K562 (cell line): ENCODE measurements at regions not wholly inside any gene's neighbourhood (a gene's known extent, or its start where the extent isn't known, plus 50 kb on each side); places are given as distances from the start of the nearest gene placed in this dataset.

ENCODE experiments used
- ARNT ChIP-seq, 2 experiments: fragments of 450-650 bp; IDR thresholded peaks; 2 replicates each; pipeline ENCODE4 v1.6.1; 2016; ENCODE audit warnings: mild to moderate bottlenecking in 1 of 2
- EHMT2 ChIP-seq: fragments of 450-650 bp; IDR thresholded peaks from 2 replicates; pipeline ENCODE4 v1.6.1; 2018; ENCODE audit warnings: antibody characterized with exemption
- ELK3 ChIP-seq: fragments of 450-650 bp; formaldehyde crosslinking; IDR thresholded peaks from 2 replicates; pipeline ENCODE4 v1.4.0; 2020; ENCODE audit warnings: mild to moderate bottlenecking
- EZH2 ChIP-seq: IDR thresholded peaks from 2 replicates; pipeline ENCODE4 v1.6.1; 2012; ENCODE audit warnings: low read depth, mild to moderate bottlenecking, inconsistent platforms, low read length, borderline replicate concordance
- HBP1 ChIP-seq: fragments of 450-650 bp; formaldehyde crosslinking; IDR thresholded peaks from 2 replicates; pipeline ENCODE4 v1.4.0; 2022; ENCODE audit warnings: missing genetic modification characterization
- HIVEP1 ChIP-seq: fragments of 250-450 bp; sonication (Bioruptor Pico); IDR thresholded peaks from 2 replicates; pipeline ENCODE4 v1.4.0; 2020; ENCODE audit warnings: mild to moderate bottlenecking
- MAFK ChIP-seq: IDR thresholded peaks from 2 replicates; pipeline ENCODE4 v1.6.1; 2011; ENCODE audit warnings: low read length, improper control_type of control experiment
- MAX ChIP-seq: sonication (generic); formaldehyde crosslinking; IDR thresholded peaks from 2 replicates; pipeline ENCODE4 v1.9.0; 2022; ENCODE audit warnings: mild to moderate bottlenecking, missing genetic modification reagents
- NCOA6 ChIP-seq: fragments of 450-650 bp; IDR thresholded peaks from 2 replicates; pipeline ENCODE4 v1.6.1; 2017; ENCODE audit warnings: mild to moderate bottlenecking
- NR0B1 ChIP-seq: fragments of 450-650 bp; IDR thresholded peaks from one replicate; pipeline ENCODE4 v1.6.1; 2018; ENCODE audit warnings: mild to moderate bottlenecking, moderate library complexity; ENCODE audit not compliant: partially characterized antibody
- SIN3A ChIP-seq, 2 experiments: fragments of 150-350 bp in 1 of 2; IDR thresholded peaks; 2 replicates each; pipeline ENCODE4 v1.6.1; 2011 to 2016; ENCODE audit warnings: borderline replicate concordance in 2 of 2, low read depth in 2 of 2, low read length in 2 of 2, mild to moderate bottlenecking in 2 of 2, moderate library complexity in 2 of 2; ENCODE audit not compliant: control insufficient read depth in 1 of 2
- YY1 ChIP-seq, 3 experiments: IDR thresholded peaks; 2 replicates each; pipeline ENCODE4 v1.6.1; 2011; ENCODE audit warnings: low read length in 2 of 3, mild to moderate bottlenecking in 2 of 3, moderate library complexity in 2 of 3, borderline replicate concordance in 1 of 3, control low read depth in 1 of 3, low read depth in 1 of 3; ENCODE audit not compliant: insufficient read depth in 3 of 3, insufficient replicate concordance in 2 of 3, control insufficient read depth in 1 of 3, insufficient read length in 1 of 3; ENCODE audit errors: extremely low read depth in 1 of 3
- ZNF740 ChIP-seq, 3 experiments: fragments of 200-800 bp in 1 of 3; sonication (Bioruptor generic) in 1 of 3; sonication (generic) in 1 of 3; formaldehyde crosslinking in 1 of 3; IDR thresholded peaks; 2 replicates each; pipeline versions ENCODE4 v1.6.1 to v1.8.0; 2016 to 2022; ENCODE audit warnings: mild to moderate bottlenecking in 2 of 3, missing compliant biosample characterization in 2 of 3, missing genetic modification characterization in 2 of 3, missing genetic modification reagents in 1 of 3

GRCh38 chr15:77851086-77851485 lies 218.4 kb upstream of the LINGO1 start:
- TF ChIP-seq EZH2: no peak
- no peak for TF ChIP-seq SIN3A (IDR thresholded peaks at IDR 0.05; ENCODE audit: borderline replicate concordance in 2 of 2, control insufficient read depth in 1 of 2, low read depth in 2 of 2, low read length in 2 of 2)
- TF ChIP-seq ARNT (IDR thresholded peaks at IDR 0.05): no peak
- no peak for TF ChIP-seq NCOA6
- no peak for TF ChIP-seq EHMT2
- TF ChIP-seq ZNF740 (CRISPR knock-in tag; IDR thresholded peaks at IDR 0.05): no peak
- TF ChIP-seq ZNF740 (tag; IDR thresholded peaks at IDR 0.05): no peak
- no peak for TF ChIP-seq YY1 (IDR thresholded peaks at IDR 0.05; ENCODE audit: borderline replicate concordance in 1 of 3, control insufficient read depth in 1 of 3, extremely low read depth in 1 of 3, insufficient read depth in 3 of 3, insufficient read length in 1 of 3, insufficient replicate concordance in 2 of 3, low read depth in 1 of 3, low read length in 2 of 3)
- TF ChIP-seq NR0B1: no peak
- TF ChIP-seq MAX (CRISPR knock-in tag): no peak
- no peak for TF ChIP-seq HIVEP1 (CRISPR knock-in tag)
- no peak for TF ChIP-seq HBP1
- TF ChIP-seq ELK3: no peak
- no peak for TF ChIP-seq MAFK
